KMS-11 (cell line): ENCODE measurements at regions not wholly inside any gene's neighbourhood (a gene's known extent, or its start where the extent isn't known, plus 50 kb on each side); places are given as distances from the start of the nearest gene placed in this dataset.
"Not testable (repeated sequence)": the region's sequence is repeated elsewhere in the genome, so short reads cannot be mapped to it uniquely, and the experiment has no call there.

ENCODE experiments used
- H2AFZ ChIP-seq: fragments of 200-600 bp; sonication (generic); 2 replicates; pipeline ENCODE4 v1.6.1; 2016; ENCODE audit warnings: antibody characterized with exemption, mixed run types, low read depth
- H3K27ac ChIP-seq: fragments of 200-600 bp; sonication (generic); 2 replicates; pipeline ENCODE4 v1.6.1; 2016; ENCODE audit warnings: mild to moderate bottlenecking, mixed run types
- H3K27me3 ChIP-seq: fragments of 200-600 bp; sonication (generic); 2 replicates; pipeline ENCODE4 v1.6.1; 2017; ENCODE audit warnings: mild to moderate bottlenecking, low read depth, mixed run types, moderate library complexity; ENCODE audit not compliant: insufficient read depth
- H3K36me3 ChIP-seq: fragments of 200-600 bp; sonication (generic); 2 replicates; pipeline ENCODE4 v1.6.1; 2017; ENCODE audit warnings: mild to moderate bottlenecking, mixed run types; ENCODE audit not compliant: insufficient read depth
- H3K4me1 ChIP-seq: fragments of 200-600 bp; sonication (generic); 2 replicates; pipeline ENCODE4 v1.6.1; 2016; ENCODE audit warnings: mild to moderate bottlenecking, low read depth, mixed run types; ENCODE audit not compliant: poor library complexity, severe bottlenecking
- H3K4me2 ChIP-seq: fragments of 200-600 bp; sonication (generic); 2 replicates; pipeline ENCODE4 v1.7.0; 2016; ENCODE audit warnings: mild to moderate bottlenecking, mixed run types
- H3K4me3 ChIP-seq: fragments of 200-600 bp; sonication (generic); IDR thresholded peaks from 2 replicates; pipeline ENCODE4 v1.6.1; 2017; ENCODE audit warnings: low read depth, low read length, mixed read lengths; ENCODE audit not compliant: insufficient read depth
- H3K79me2 ChIP-seq: fragments of 200-600 bp; sonication (generic); 2 replicates; pipeline ENCODE4 v1.6.1; 2016; ENCODE audit warnings: low read depth, mixed run types; ENCODE audit not compliant: insufficient read depth
- H3K9ac ChIP-seq: fragments of 200-600 bp; sonication (generic); 2 replicates; pipeline ENCODE4 v1.6.1; 2016; ENCODE audit warnings: mild to moderate bottlenecking, mixed run types
- H4K20me1 ChIP-seq: fragments of 200-600 bp; sonication (generic); 2 replicates; pipeline ENCODE4 v1.6.1; 2016; ENCODE audit warnings: mild to moderate bottlenecking, mixed run types; ENCODE audit not compliant: insufficient read depth
- CTCF ChIP-seq: fragments of 200-600 bp; sonication (generic); conservative IDR thresholded peaks from 2 replicates; pipeline ENCODE4 v1.6.1; 2017; ENCODE audit warnings: low read depth, mild to moderate bottlenecking, antibody characterized with exemption, low read length, moderate library complexity, mixed read lengths

GRCh38 chr14:46540986-46541385 is 110.6 kb downstream of the RPL10L start:
- no peak for TF ChIP-seq CTCF
- H3K4me1 ChIP-seq: no peaks in the 10 kb centered on the region

GRCh38 chr14:46519121-46519520 is 132.5 kb downstream of the RPL10L start:
- TF ChIP-seq CTCF: no peak

More at GRCh38 chr14:46540986-46541385, 110.6 kb downstream of the RPL10L start:
- Histone ChIP-seq H3K36me3 (no peaks in the 10 kb centered on the region), H3K4me3 (no peak overlapping the region), H3K27ac (no peak overlapping the region), H2AFZ (no peak overlapping the region), H4K20me1 (no peaks in the 10 kb centered on the region), H3K27me3 (no peaks in the 10 kb centered on the region), H3K4me2 (no peak overlapping the region), H3K9ac (no peak overlapping the region), H3K79me2 (no peaks in the 10 kb centered on the region)

GRCh38 chr14:46508752-46509151 is 142.8 kb downstream of the RPL10L start:
- H3K4me3 ChIP-seq, H3K36me3 ChIP-seq, H3K4me2 ChIP-seq, H3K4me1 ChIP-seq, H3K27me3 ChIP-seq, H3K79me2 ChIP-seq, H4K20me1 ChIP-seq, H3K27ac ChIP-seq, H2AFZ ChIP-seq, H3K9ac ChIP-seq: not testable (repeated sequence)

More at GRCh38 chr14:46519121-46519520, 132.5 kb downstream of the RPL10L start:
- H3K9ac ChIP-seq: no peak overlapping the region
- H4K20me1 ChIP-seq: no peaks in the 10 kb centered on the region
- no peak overlapping the region for H2AFZ ChIP-seq
- H3K4me2 ChIP-seq: no peak overlapping the region
- no peak overlapping the region for H3K27ac ChIP-seq
- H3K79me2 ChIP-seq: no peaks in the 10 kb centered on the region
- no peaks in the 10 kb centered on the region for H3K4me1 ChIP-seq
- H3K4me3 ChIP-seq: no peak overlapping the region
- H3K36me3 ChIP-seq: no peaks in the 10 kb centered on the region
- H3K27me3 ChIP-seq: no peaks in the 10 kb centered on the region

GRCh38 chr14:46499521-46499920 is 152.1 kb downstream of the RPL10L start:
- no peaks in the 10 kb centered on the region for H3K36me3 ChIP-seq
- H3K4me2 ChIP-seq: no peak overlapping the region
- no peak for TF ChIP-seq CTCF
- no peak overlapping the region for H3K4me3 ChIP-seq
- no peaks in the 10 kb centered on the region for H3K79me2 ChIP-seq
- no peak overlapping the region for H3K9ac ChIP-seq
- no peak overlapping the region for H2AFZ ChIP-seq
- no peaks in the 10 kb centered on the region for H4K20me1 ChIP-seq
- H3K4me1 ChIP-seq: no peaks in the 10 kb centered on the region
- H3K27ac ChIP-seq: no peak overlapping the region
- no peaks in the 10 kb centered on the region for H3K27me3 ChIP-seq

- no peak overlapping the region for H3K4me2 ChIP-seq
- no peak overlapping the region for H3K4me3 ChIP-seq
- H3K27ac ChIP-seq: no peak overlapping the region
- H3K4me1 ChIP-seq: no peaks in the 10 kb centered on the region
- H3K36me3 ChIP-seq: no peaks in the 10 kb centered on the region
- no peak overlapping the region for H2AFZ ChIP-seq
- H3K27me3 ChIP-seq: no peaks in the 10 kb centered on the region
- no peak for TF ChIP-seq CTCF
- H3K79me2 ChIP-seq: no peaks in the 10 kb centered on the region
- H4K20me1 ChIP-seq: no peaks in the 10 kb centered on the region
- no peak overlapping the region for H3K9ac ChIP-seq
Observed at GRCh38 chr14:46496409-46496808, 155.2 kb downstream of the RPL10L start.
